Suprapubic skin (tissue), 4 donors: ENCODE measurements at regions not wholly inside any gene's neighbourhood (a gene's known extent, or its start where the extent isn't known, plus 50 kb on each side); places are given as distances from the start of the nearest gene placed in this dataset.

Experiments
- DNase-seq, 2 donors: peaks; one replicate each; pipeline ENCODE4 v3.0.0-alpha.2; 2019; ENCODE audit warnings: low spot score in 2 of 2
- H3K27ac ChIP-seq: fragments of 200-600 bp; sonication (generic); one replicate; pipeline ENCODE4 v1.5.1; 2019
- H3K27me3 ChIP-seq: fragments of 200-600 bp; sonication (generic); one replicate; pipeline ENCODE4 v1.5.1; 2019
- H3K36me3 ChIP-seq: fragments of 200-600 bp; sonication (generic); one replicate; pipeline ENCODE4 v1.5.1; 2019
- H3K4me1 ChIP-seq: fragments of 200-600 bp; sonication (generic); one replicate; pipeline ENCODE4 v1.5.1; 2019
- H3K4me3 ChIP-seq: fragments of 200-600 bp; sonication (generic); one replicate; pipeline ENCODE4 v1.5.1; 2019; ENCODE audit warnings: mild to moderate bottlenecking
- H3K9me3 ChIP-seq: fragments of 200-600 bp; sonication (generic); one replicate; pipeline ENCODE4 v1.5.1; 2019
- EP300 ChIP-seq: sonication (generic); formaldehyde crosslinking; IDR thresholded peaks from one replicate; pipeline ENCODE4 v1.6.1; 2017; ENCODE audit warnings: antibody characterized with exemption
- POLR2A ChIP-seq, 2 donors: fragments of 450-650 bp; IDR thresholded peaks; one replicate each; pipeline ENCODE4 v1.6.1; 2017; ENCODE audit warnings: antibody characterized with exemption in 2 of 2, mild to moderate bottlenecking in 2 of 2, moderate library complexity in 2 of 2
- POLR2AphosphoS5 ChIP-seq, 3 donors: sonication (generic); formaldehyde crosslinking; IDR thresholded peaks; one replicate each; pipeline ENCODE4 v1.6.1; 2017; ENCODE audit warnings: antibody characterized with exemption in 3 of 3
- WGBS: methylation state at CpG from one replicate; pipeline ENCODE4 v1.1.5; 2018; 5-methylcytosine and 5-hydroxymethylcytosine counted together
- TF ChIP-seq, protein P1 (sequence below), 2 donors: fragments of 200-600 bp in 1 of 2; fragments of 450-650 bp in 1 of 2; sonication (generic) in 1 of 2; IDR thresholded peaks; one replicate each; pipeline ENCODE4 v1.5.1; 2016 to 2019; ENCODE audit warnings: antibody characterized with exemption in 2 of 2, mild to moderate bottlenecking in 1 of 2, moderate library complexity in 1 of 2

DNA sequence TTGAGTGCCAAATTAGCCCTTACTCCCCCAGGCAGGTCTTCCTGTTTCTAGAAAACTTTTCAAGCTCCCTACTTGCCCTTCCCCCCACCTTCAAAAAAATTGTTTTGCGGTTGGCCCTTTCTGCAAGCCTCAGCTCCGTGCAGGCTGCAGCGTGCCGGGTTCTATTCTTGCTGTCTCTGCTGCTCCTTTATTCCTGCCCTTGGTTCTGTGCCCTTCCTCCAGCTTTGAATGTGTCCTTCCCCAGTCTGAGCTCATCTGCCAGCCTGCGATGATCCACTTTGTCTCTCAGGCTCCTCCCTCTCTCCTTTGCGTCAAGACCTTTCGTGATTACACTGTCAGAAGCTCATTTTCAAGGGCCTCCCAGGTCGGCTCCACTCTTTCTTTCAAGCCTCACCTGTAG lies 98.6 kb downstream of the IRF2BPL start:
- Histone ChIP-seq H3K27ac (no peak overlapping the region), H3K9me3 (no peaks in the 10 kb centered on the region), H3K36me3 (no peaks in the 10 kb centered on the region), H3K4me3 (no peak overlapping the region), H3K4me1 (peaks cover 51% of the 10 kb centered on the region), H3K27me3 (no peaks in the 10 kb centered on the region)
- DNase-seq, result no peak
- WGBS, result 25% methylated on average over 8 of the region's 8 CpGs
- TF ChIP-seq POLR2A (IDR thresholded peaks at IDR 0.05) (no peak), EP300 (no peak), POLR2AphosphoS5 (IDR thresholded peaks at IDR 0.05) (no peak)
- TF ChIP-seq, protein P1, sequence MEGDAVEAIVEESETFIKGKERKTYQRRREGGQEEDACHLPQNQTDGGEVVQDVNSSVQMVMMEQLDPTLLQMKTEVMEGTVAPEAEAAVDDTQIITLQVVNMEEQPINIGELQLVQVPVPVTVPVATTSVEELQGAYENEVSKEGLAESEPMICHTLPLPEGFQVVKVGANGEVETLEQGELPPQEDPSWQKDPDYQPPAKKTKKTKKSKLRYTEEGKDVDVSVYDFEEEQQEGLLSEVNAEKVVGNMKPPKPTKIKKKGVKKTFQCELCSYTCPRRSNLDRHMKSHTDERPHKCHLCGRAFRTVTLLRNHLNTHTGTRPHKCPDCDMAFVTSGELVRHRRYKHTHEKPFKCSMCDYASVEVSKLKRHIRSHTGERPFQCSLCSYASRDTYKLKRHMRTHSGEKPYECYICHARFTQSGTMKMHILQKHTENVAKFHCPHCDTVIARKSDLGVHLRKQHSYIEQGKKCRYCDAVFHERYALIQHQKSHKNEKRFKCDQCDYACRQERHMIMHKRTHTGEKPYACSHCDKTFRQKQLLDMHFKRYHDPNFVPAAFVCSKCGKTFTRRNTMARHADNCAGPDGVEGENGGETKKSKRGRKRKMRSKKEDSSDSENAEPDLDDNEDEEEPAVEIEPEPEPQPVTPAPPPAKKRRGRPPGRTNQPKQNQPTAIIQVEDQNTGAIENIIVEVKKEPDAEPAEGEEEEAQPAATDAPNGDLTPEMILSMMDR (IDR thresholded peaks at IDR 0.05), result no peak

DNA sequence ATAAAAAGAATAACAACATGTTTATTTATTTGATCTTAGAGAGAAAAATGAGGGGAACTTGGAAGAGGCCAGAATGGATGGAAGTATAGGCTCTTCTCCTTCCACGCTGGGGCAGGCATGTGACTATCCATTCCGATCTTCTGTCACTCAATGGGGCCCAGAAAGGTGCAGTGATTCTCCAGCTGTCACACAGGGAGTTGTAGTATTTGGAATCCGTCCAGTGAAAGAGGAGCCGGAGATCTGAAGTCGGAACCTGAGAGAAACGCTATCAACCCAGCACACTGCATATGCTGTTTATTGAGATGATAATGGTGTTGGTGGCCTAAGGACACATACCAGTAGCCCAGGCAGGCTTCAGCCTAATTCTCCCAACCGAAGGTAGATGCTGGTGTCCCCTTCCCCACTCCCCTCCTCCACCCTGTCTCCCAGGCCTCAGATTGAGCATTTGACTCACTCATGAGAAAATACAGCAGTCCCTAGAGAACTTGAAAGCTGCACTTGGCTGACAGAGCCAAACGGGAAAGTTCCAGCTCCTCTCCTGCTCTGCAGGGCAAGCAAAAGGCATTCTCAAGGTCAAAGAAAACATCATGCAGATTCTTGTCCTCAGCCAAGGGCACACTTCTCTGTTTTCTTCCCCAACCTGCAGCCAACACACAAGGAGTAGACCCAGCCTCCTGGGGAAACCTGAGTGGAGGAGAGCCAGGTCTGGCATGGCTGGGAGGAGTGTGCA lies 100.4 kb downstream of the IRF2BPL start:
- Histone ChIP-seq H3K27me3 (no peaks in the 10 kb centered on the region), H3K4me3 (no peak overlapping the region), H3K27ac (no peak overlapping the region), H3K36me3 (no peaks in the 10 kb centered on the region), H3K9me3 (no peaks in the 10 kb centered on the region), H3K4me1 (peaks cover 61% of the 10 kb centered on the region)
- no peak for DNase-seq
- 64% methylated on average over 8 of the region's 8 CpGs for WGBS
- TF ChIP-seq, protein P1 (IDR thresholded peaks at IDR 0.05), result no peak
- no peak for TF ChIP-seq POLR2A (IDR thresholded peaks at IDR 0.05)
- no peak for TF ChIP-seq EP300
- TF ChIP-seq POLR2AphosphoS5 (IDR thresholded peaks at IDR 0.05), result no peak

DNA sequence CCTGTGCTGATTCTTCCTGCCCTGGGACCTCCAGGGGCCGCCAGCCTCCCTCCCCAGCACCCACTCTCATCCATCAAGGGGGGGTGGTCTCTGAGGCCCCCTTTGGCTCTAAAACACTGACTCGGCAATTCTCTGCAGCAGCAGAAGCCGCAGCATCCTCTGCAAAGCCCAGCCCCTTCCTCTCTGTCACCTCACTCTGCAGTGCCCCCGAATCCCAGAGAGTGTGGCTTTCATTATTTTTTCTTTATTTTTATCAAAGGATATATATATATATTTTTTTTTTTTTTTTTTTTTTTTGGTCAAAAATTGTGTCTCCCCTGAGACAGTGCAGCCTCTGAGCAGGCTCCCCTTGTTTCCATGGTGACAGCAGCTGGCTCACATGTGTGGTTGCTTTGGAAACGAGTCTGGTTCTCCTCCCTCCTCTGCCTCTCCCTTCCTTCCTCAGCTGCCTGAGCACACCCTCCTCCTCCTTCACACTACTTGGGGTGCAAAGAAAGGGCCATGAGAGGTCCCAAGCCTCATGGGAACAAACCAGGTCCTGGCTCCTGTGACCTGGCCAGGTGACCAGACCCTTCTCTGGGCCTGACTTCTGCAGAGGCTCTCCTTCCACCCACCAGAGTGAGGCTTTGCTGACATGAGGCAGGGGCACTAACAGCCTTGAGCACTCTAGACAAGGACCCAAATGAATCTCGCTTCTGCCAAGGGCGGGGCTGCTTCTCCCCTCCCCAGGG lies 100.5 kb downstream of the LRRC74A start:
- Histone ChIP-seq H3K27me3 (no peaks in the 10 kb centered on the region), H3K36me3 (no peaks in the 10 kb centered on the region), H3K27ac (peak overlapping the region; percentile 67), H3K4me3 (no peak overlapping the region), H3K9me3 (no peaks in the 10 kb centered on the region), H3K4me1 (peaks cover 62% of the 10 kb centered on the region)
- TF ChIP-seq POLR2AphosphoS5 (IDR thresholded peaks at IDR 0.05), result no peak
- WGBS, result 41% methylated on average over 5 of the region's 7 CpGs
- no peak for DNase-seq

DNA sequence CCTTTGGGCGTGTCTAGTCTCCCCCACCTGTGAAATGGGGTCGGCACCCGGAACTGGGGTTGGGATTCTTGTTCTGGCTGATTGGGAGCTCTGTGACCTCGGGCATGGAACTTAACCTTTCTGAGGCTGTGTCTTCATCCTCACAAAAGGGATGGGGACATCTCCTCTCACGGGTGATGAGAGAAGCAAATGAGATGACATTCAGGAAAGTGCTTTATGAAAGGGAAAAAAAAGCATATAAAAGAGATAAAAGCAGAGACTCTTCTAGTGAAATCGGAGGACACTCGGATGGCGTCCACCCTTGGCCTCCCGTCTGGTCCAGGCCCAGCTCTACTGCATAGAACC lies 98.9 kb downstream of the LRRC74A start:
- H3K4me1 ChIP-seq, result peaks cover 61% of the 10 kb centered on the region
- H3K9me3 ChIP-seq, result no peaks in the 10 kb centered on the region
- WGBS, result 73% methylated on average over 9 of the region's 9 CpGs
- no peaks in the 10 kb centered on the region for H3K36me3 ChIP-seq
- H3K27me3 ChIP-seq, result no peaks in the 10 kb centered on the region
- TF ChIP-seq POLR2AphosphoS5 (IDR thresholded peaks at IDR 0.05) (no peak), POLR2A (IDR thresholded peaks at IDR 0.05) (no peak), EP300 (no peak)
- TF ChIP-seq, protein P1 (IDR thresholded peaks at IDR 0.05), result no peak
- no peak overlapping the region for H3K4me3 ChIP-seq
- DNase-seq, result no peak
- H3K27ac ChIP-seq, result no peak overlapping the region

DNA sequence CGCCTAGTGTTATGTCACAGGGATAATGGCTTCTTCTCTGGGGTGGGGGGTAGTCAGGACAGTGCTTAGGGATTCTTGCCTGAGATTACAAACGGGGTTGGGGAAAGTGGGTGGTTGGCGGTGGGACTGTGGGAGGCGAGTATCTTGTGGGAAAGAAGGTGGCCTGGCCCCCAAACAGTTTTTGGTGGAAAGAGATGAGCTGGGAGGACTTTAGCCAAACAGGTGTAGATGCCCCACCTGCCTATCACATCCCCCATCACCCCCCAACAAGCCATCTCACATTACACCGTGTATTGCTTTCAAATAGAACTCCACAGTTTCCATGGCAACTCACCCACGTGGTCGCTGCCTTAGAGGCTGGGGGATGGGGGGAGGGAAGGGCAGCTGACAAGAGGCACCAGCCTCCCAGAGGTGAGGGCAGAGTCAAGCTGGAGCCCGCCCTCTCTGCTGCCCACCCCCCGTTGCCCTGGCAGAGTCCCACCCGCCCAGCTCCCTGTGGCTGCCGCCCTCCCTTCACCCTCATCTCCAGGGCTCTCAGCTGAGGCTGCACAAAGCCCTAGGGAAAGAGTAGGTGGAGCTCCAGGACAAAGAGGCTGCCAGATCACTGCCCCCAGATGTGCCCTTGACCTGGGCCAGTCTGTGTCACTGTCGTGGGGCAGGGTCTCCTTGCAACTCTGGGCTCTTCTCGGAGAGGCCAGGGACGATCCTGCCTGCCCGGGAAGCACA lies 98.3 kb downstream of the LRRC74A start:
- Histone ChIP-seq H3K27me3 (no peaks in the 10 kb centered on the region), H3K4me1 (peaks cover 61% of the 10 kb centered on the region), H3K27ac (no peak overlapping the region), H3K4me3 (no peak overlapping the region), H3K36me3 (no peaks in the 10 kb centered on the region), H3K9me3 (no peaks in the 10 kb centered on the region)
- no peak for TF ChIP-seq POLR2AphosphoS5 (IDR thresholded peaks at IDR 0.05)
- no peak for TF ChIP-seq EP300
- no peak for TF ChIP-seq POLR2A (IDR thresholded peaks at IDR 0.05)
- TF ChIP-seq, protein P1 (IDR thresholded peaks at IDR 0.05), result no peak
- WGBS, result 65% methylated on average over 8 of the region's 15 CpGs
- no peak for DNase-seq
